ENCODE measurements at regions not wholly inside any gene's neighbourhood (a gene's known extent, or its start where the extent isn't known, plus 50 kb on each side); places are given as distances from the start of the nearest gene placed in this dataset.

GRCh38 chr1:11395616-11396015 is 83.3 kb upstream of the DISP3 start:
- no TSS peak for BruUV-seq (replicated peaks)
- Histone ChIP-seq H2AFZ (ENCODE audit: low read depth, low read length) (no peak overlapping the region), H3K27ac (ENCODE audit: insufficient read depth, low read depth, low read length) (no peak overlapping the region), H3K27me3 (ENCODE audit: control insufficient read depth in 2 of 2, insufficient read depth in 2 of 2, low read length in 2 of 2) (no peaks in the 10 kb centered on the region), H4K20me1 (replicated peaks; ENCODE audit: control insufficient read depth, extremely low read depth, insufficient read depth, low read length) (no peaks in the 10 kb centered on the region), H3K4me2 (ENCODE audit: insufficient read depth, low read length) (no peak overlapping the region), H3K9me1 (replicated peaks; ENCODE audit: control insufficient read depth, extremely low read depth, insufficient read depth, low read length) (no peaks in the 10 kb centered on the region), H3K36me3 (ENCODE audit: control insufficient read depth in 2 of 2, extremely low read depth in 1 of 2, insufficient read depth in 2 of 2, low read length in 2 of 2) (no peaks in the 10 kb centered on the region), H3K9ac (replicated peaks; ENCODE audit: extremely low read depth, insufficient read depth, low read length) (no peak overlapping the region), H3K4me1 (ENCODE audit: control insufficient read depth, extremely low read depth, insufficient read depth, low read length) (no peaks in the 10 kb centered on the region), H3K79me2 (ENCODE audit: control insufficient read depth, insufficient read depth, low read length) (no peaks in the 10 kb centered on the region), H3K9me3 (replicated peaks; ENCODE audit: control insufficient read depth, insufficient read depth, low read length) (no peaks in the 10 kb centered on the region), H3K4me3 (replicated peaks in 1 of 3; ENCODE audit: insufficient read depth in 1 of 3, low read depth in 1 of 3, low read length in 3 of 3) (no peak overlapping the region)
- ChIA-PET CTCF (no interaction called here), POLR2A (no interaction called here)
- DNase-seq (ENCODE audit: low read depth, low spot score) (no peak), FAIRE-seq (no peak)
- intact Hi-C loops (cut with micrococcal nuclease) (no loop called here), dilution Hi-C loops (cut with MboI; ENCODE audit: extremely low pct_ligation_motif_present, low sequenced_read_pairs) (no loop called here)
- no peak for TF ChIP-seq EZH2 (IDR thresholded peaks at IDR 0.05; ENCODE audit: borderline replicate concordance, low read depth, low read length, severe bottlenecking)
- TF ChIP-seq MAX (IDR thresholded peaks at IDR 0.05; ENCODE audit: insufficient read depth, insufficient read length), result no peak
- no peak for TF ChIP-seq MYC (IDR thresholded peaks at IDR 0.05; ENCODE audit: low read depth, low read length)
- no peak for TF ChIP-seq CTCF (IDR thresholded peaks at IDR 0.05; ENCODE audit: extremely low read depth in 1 of 2, insufficient read depth in 1 of 2, low read depth in 1 of 2, low read length in 2 of 2)
- no peak for TF ChIP-seq POLR2A (IDR thresholded peaks at IDR 0.05; ENCODE audit: low read depth, low read length)
- no peak for TF ChIP-seq POLR2AphosphoS5 (IDR thresholded peaks at IDR 0.05; ENCODE audit: insufficient read depth, low read depth, low read length)
- TF ChIP-seq GATA2 (IDR thresholded peaks at IDR 0.05; ENCODE audit: insufficient read depth, insufficient read length, low read depth, low read length), result no peak
- TF ChIP-seq FOS (IDR thresholded peaks at IDR 0.05; ENCODE audit: borderline replicate concordance, insufficient read depth, low read length), result no peak
- TF ChIP-seq JUN (IDR thresholded peaks at IDR 0.05; ENCODE audit: borderline replicate concordance, insufficient read depth, insufficient read length, low read depth), result no peak

All from endothelial cell of umbilical vein (primary cell).